GM10266 (cell line): ENCODE measurements at regions not wholly inside any gene's neighbourhood (a gene's known extent, or its start where the extent isn't known, plus 50 kb on each side); places are given as distances from the start of the nearest gene placed in this dataset.

Experiments used
- DNase-seq: peaks from one replicate; pipeline ENCODE4 v3.0.0; 2012; ENCODE audit errors: extremely low spot score
- CTCF ChIP-seq: IDR thresholded peaks from 2 replicates; pipeline ENCODE4 v1.5.1; 2012; ENCODE audit warnings: mild to moderate bottlenecking, low read depth; ENCODE audit not compliant: control insufficient read depth, insufficient read depth; ENCODE audit errors: missing control alignments

- DNase-seq, result no peak
- TF ChIP-seq CTCF, result no peak
Measured at GRCh38 chr20:11362450-11362849, 555.2 kb upstream of the BTBD3 start.

DNA sequence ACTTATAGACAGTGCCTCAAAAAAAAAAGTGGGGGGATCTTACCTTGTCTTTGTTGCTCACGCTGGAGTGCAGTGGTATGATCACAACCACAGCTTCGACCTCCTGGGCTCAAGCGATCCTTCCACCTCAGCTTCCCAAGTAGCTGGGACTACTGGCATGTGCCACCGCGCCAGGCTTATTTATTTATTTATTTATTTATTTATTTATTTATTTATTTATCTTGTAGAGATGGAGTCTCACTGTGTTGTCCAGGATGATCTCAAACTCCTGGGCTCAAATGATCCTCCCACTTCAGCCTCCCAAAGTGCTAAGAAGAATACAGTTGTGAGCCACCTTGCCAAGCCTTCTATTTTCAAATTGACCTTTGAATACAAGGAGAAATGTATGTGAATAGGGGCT is 553.0 kb upstream of the BTBD3 start:
- TF ChIP-seq CTCF, result no peak
- no peak for DNase-seq

DNA sequence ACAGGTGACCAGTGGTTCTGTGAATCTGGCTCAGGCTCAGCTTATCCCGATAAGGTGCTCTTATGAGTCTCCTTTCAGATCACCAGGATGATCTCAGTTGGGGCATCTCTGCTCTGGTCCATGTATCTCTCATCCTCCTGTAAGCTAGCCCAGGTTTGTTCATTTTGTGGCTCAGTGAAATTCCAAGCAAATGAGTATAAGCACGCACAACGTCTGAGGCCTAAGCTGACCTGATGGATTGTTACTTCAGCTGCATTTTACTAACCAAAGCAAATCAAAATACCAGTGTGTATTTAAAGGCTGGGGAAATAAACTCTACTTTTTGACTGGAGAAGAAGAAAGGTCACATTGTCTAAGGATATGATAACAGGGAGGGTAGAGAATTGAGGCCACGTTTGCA is 551.0 kb upstream of the BTBD3 start:
- DNase-seq, result no peak

GRCh38 chr20:11368499-11368898 is 549.2 kb upstream of the BTBD3 start:
- no peak for DNase-seq
- TF ChIP-seq CTCF, result no peak

More for the DNA sequence above, 551.0 kb upstream of the BTBD3 start:
- no peak for TF ChIP-seq CTCF

GRCh38 chr20:11368965-11369711 is 548.6 kb upstream of the BTBD3 start:
- TF ChIP-seq CTCF, result no peak
- no peak for DNase-seq

DNA sequence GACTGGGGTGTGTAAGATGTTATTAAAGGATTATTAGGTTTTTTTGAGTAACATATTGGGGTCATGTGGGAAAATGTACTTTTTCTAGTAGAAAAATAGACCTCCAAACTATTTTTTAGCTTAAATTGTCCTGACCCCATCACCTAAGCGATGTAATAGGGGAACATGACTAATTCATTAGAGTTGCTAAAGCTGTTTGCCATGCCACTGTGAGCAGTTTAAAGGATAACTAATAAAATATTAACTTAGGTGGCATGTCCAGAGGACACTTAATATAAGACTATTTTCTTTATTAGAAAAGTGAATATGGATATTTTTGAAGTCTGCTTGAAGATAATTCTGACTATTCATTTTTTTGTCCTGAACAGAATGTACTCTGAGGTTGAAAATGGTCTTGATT is 545.9 kb upstream of the BTBD3 start:
- DNase-seq, result no peak
- TF ChIP-seq CTCF, result no peak

DNA sequence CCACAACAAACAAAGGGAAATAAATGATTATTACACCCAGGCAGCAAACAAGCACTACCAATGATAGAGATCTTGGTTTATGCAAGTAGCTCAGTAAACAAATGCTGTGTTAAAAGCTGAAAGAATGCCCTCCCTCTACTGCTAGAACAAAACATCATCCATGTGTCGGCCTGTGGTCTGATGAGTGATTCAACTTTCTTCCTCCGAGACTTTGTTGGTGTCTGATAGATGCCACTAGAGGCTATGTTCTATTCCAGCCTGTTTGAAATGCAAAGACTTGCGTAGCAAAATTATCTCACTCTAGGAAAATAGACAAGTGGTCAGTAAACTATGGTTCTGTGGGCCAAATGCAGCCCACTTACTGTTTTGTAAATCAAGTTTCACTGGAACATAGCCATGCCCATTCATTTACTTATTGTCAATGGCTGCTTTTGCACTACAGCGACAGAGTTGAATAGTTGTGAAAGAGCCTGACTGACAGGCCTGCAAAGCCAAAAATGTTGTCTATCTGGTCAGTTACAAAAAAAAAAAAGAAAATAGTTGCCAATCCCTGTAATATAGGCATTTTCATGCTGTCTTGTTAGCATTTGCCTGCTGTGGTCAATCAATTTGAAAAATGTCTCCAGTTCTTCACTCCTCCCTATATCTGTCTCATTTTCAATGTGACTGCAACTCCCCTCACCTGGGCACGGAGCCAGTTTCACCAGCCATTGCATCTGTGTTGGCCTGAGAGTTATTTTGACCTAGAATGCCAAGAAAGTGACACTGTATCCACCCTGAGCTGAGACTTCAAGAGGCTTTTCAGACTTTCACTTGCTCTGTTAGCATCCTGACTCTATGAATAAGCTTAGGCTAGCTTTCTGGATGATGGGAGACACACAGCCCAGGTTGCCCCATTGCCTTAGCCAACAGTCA is 544.6 kb upstream of the BTBD3 start:
- TF ChIP-seq CTCF, result no peak
- no peak for DNase-seq
